Thyroid gland (tissue), 4 donors: ENCODE measurements at regions not wholly inside any gene's neighbourhood (a gene's known extent, or its start where the extent isn't known, plus 50 kb on each side); places are given as distances from the start of the nearest gene placed in this dataset.

Source experiments
- POLR2A ChIP-seq, 2 donors: fragments of 450-650 bp; IDR thresholded peaks; one replicate each; pipeline ENCODE4 v1.6.1; 2017; ENCODE audit warnings: antibody characterized with exemption in 2 of 2, mild to moderate bottlenecking in 2 of 2, moderate library complexity in 1 of 2
- TF ChIP-seq, protein P1 (sequence below), 6 experiments: fragments of 200-600 bp in 3 of 6; fragments of 450-650 bp in 3 of 6; sonication (generic) in 3 of 6; IDR thresholded peaks; one replicate each; pipeline ENCODE4 v1.5.1; 2016 to 2019; ENCODE audit warnings: antibody characterized with exemption in 6 of 6, mild to moderate bottlenecking in 2 of 6, inconsistent platforms in 1 of 6, moderate library complexity in 1 of 6

DNA sequence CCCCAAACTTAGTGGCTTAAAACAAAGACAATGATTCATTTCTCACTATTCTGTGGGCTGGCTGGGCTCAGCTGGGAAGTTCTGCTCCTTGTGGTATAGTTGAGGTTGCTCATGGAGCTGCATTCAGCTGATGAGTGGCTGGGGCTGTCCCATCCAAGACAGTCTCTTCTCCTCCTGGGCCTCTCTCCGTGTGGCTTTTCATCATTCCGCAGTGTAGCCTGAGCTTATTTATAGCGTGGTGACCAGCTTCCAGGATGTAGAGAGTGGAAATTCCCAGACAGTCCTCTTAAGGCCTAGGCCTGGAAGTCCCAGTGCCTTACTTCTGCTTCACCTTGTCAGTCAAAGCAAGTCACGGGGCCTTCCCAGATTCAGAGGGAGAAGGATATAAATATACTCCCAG is 136.7 kb upstream of the DAZL start:
- TF ChIP-seq, protein P1, sequence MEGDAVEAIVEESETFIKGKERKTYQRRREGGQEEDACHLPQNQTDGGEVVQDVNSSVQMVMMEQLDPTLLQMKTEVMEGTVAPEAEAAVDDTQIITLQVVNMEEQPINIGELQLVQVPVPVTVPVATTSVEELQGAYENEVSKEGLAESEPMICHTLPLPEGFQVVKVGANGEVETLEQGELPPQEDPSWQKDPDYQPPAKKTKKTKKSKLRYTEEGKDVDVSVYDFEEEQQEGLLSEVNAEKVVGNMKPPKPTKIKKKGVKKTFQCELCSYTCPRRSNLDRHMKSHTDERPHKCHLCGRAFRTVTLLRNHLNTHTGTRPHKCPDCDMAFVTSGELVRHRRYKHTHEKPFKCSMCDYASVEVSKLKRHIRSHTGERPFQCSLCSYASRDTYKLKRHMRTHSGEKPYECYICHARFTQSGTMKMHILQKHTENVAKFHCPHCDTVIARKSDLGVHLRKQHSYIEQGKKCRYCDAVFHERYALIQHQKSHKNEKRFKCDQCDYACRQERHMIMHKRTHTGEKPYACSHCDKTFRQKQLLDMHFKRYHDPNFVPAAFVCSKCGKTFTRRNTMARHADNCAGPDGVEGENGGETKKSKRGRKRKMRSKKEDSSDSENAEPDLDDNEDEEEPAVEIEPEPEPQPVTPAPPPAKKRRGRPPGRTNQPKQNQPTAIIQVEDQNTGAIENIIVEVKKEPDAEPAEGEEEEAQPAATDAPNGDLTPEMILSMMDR (IDR thresholded peaks at IDR 0.05): no peak
- no peak for TF ChIP-seq POLR2A (IDR thresholded peaks at IDR 0.05)
